Left lung (tissue), 4 donors: ENCODE measurements at regions not wholly inside any gene's neighbourhood (a gene's known extent, or its start where the extent isn't known, plus 50 kb on each side); places are given as distances from the start of the nearest gene placed in this dataset.

Source experiments
- ATAC-seq: fragments of 200-7000 bp; cut with Tn5 transposase; one replicate; pipeline ENCODE4 v1.9.1; 2020; ENCODE audit warnings: moderate library complexity
- DNase-seq, 4 donors: peaks; one replicate each; pipeline ENCODE4 v3.0.0-alpha.2; 2013 to 2020
- H3K27ac ChIP-seq, 2 donors: fragments of 200-600 bp; sonication (generic) in 1 of 2; one replicate each; pipeline versions ENCODE4 v1.5.0 to v1.8.0; 2020 to 2021
- H3K27me3 ChIP-seq, 2 donors: fragments of 200-600 bp; sonication (generic) in 1 of 2; one replicate each; pipeline versions ENCODE4 v1.5.0 to v1.8.0; 2020 to 2021
- H3K36me3 ChIP-seq, 2 donors: fragments of 200-600 bp; sonication (generic) in 1 of 2; one replicate each; pipeline versions ENCODE4 v1.5.0 to v1.8.0; 2020 to 2021
- H3K4me1 ChIP-seq, 2 donors: fragments of 200-600 bp; one replicate each; pipeline ENCODE4 v1.8.0; 2021
- H3K4me3 ChIP-seq, 2 donors: fragments of 200-600 bp; sonication (generic) in 1 of 2; one replicate each; pipeline versions ENCODE4 v1.5.0 to v1.8.0; 2020 to 2021; ENCODE audit warnings: mild to moderate bottlenecking in 1 of 2
- H3K9me3 ChIP-seq, 2 donors: fragments of 200-600 bp; sonication (generic) in 1 of 2; one replicate each; pipeline versions ENCODE4 v1.5.0 to v1.8.0; 2020 to 2021
- intact Hi-C, 2 donors: fragments of 100-400 bp; cut with DNase I; formaldehyde crosslinking; loops; one replicate each; pipeline versions ENCODE4 v1.11.2 to v1.14.2; 2022
- TF ChIP-seq, protein P1 (sequence below), 2 donors: fragments of 200-600 bp; sonication (generic) in 1 of 2; IDR thresholded peaks; one replicate each; pipeline versions ENCODE4 v1.5.0 to v1.8.0; 2021; ENCODE audit warnings: antibody characterized with exemption in 2 of 2
- donor health status: DM: no; HTN: yes; CAD: no.
- donor health status: DM: no; HTN: no; CAD: no.

- TF ChIP-seq, protein P1, sequence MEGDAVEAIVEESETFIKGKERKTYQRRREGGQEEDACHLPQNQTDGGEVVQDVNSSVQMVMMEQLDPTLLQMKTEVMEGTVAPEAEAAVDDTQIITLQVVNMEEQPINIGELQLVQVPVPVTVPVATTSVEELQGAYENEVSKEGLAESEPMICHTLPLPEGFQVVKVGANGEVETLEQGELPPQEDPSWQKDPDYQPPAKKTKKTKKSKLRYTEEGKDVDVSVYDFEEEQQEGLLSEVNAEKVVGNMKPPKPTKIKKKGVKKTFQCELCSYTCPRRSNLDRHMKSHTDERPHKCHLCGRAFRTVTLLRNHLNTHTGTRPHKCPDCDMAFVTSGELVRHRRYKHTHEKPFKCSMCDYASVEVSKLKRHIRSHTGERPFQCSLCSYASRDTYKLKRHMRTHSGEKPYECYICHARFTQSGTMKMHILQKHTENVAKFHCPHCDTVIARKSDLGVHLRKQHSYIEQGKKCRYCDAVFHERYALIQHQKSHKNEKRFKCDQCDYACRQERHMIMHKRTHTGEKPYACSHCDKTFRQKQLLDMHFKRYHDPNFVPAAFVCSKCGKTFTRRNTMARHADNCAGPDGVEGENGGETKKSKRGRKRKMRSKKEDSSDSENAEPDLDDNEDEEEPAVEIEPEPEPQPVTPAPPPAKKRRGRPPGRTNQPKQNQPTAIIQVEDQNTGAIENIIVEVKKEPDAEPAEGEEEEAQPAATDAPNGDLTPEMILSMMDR (IDR thresholded peaks at IDR 0.05) = no peak
- no peak overlapping the region for H3K27ac ChIP-seq
- H3K4me3 ChIP-seq = no peak overlapping the region
- ATAC-seq (no peak), DNase-seq (no peak)
- H3K36me3 ChIP-seq = no peaks in the 10 kb centered on the region
- intact Hi-C loops = no loop called here
- no peaks in the 10 kb centered on the region for H3K9me3 ChIP-seq
- H3K27me3 ChIP-seq = no peaks in the 10 kb centered on the region
- H3K4me1 ChIP-seq = no peaks in the 10 kb centered on the region
Observed at GRCh38 chr9:23426144-23426543, 399.9 kb downstream of the ELAVL2 start.

- H3K4me3 ChIP-seq = no peak overlapping the region
- H3K27ac ChIP-seq = no peak overlapping the region
- DNase-seq = no peak
- intact Hi-C loops = no loop called here
- H3K27me3 ChIP-seq = no peaks in the 10 kb centered on the region
- ATAC-seq = no peak
- no peaks in the 10 kb centered on the region for H3K36me3 ChIP-seq
- no peaks in the 10 kb centered on the region for H3K4me1 ChIP-seq
- peaks cover 0 to 4% of the 10 kb centered on the region in 2 donors for H3K9me3 ChIP-seq
- TF ChIP-seq, protein P1 (IDR thresholded peaks at IDR 0.05) = no peak
Observed at GRCh38 chr9:23431459-23431858, 394.6 kb downstream of the ELAVL2 start.

GRCh38 chr9:23434654-23435053 lies 391.4 kb downstream of the ELAVL2 start:
- ATAC-seq (no peak), DNase-seq (no peak)
- H3K27me3 ChIP-seq = no peaks in the 10 kb centered on the region
- no peak overlapping the region for H3K4me3 ChIP-seq
- intact Hi-C loops = no loop called here
- H3K27ac ChIP-seq = no peak overlapping the region
- H3K9me3 ChIP-seq = peaks cover 0 to 4% of the 10 kb centered on the region in 2 donors
- H3K36me3 ChIP-seq = no peaks in the 10 kb centered on the region
- TF ChIP-seq, protein P1 (IDR thresholded peaks at IDR 0.05) = no peak
- no peaks in the 10 kb centered on the region for H3K4me1 ChIP-seq

DNA sequence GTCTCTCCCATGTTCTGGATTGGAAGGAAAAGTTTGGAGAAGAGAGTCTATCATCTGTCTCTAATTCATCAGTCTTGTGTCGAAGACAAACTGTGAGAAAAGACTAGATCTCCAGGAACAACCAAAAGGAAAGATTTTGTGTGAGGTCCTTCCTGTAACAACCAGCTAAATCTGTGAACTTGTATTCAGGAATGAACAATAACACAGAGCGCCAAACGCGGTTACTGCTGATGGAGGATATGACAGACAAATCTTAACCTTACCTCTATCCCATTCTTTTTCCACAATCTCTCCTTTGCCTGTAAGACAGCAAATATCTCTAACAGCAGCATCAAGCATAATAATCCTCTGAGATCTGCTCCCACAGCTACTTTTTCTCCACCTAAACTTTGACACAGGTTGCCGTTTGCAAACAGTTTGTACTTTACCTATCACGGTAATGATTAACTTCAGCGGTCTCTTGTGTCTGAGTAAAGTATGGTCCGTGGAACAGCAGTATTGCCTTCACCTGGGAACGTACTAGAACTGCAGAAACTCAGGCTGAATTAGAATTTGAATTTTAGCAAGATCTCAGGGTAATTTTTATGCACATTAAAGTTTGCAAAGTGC lies 387.6 kb downstream of the ELAVL2 start:
- H3K4me1 ChIP-seq = no peaks in the 10 kb centered on the region
- DNase-seq (peak in 1 of 4 donors; percentile 5), ATAC-seq (no peak)
- H3K27ac ChIP-seq = no peak overlapping the region
- intact Hi-C loops = no loop called here
- H3K4me3 ChIP-seq = no peak overlapping the region
- TF ChIP-seq, protein P1 (IDR thresholded peaks at IDR 0.05) = no peak
- H3K27me3 ChIP-seq = no peaks in the 10 kb centered on the region
- peaks cover 0 to 4% of the 10 kb centered on the region in 2 donors for H3K9me3 ChIP-seq
- H3K36me3 ChIP-seq = no peaks in the 10 kb centered on the region

DNA sequence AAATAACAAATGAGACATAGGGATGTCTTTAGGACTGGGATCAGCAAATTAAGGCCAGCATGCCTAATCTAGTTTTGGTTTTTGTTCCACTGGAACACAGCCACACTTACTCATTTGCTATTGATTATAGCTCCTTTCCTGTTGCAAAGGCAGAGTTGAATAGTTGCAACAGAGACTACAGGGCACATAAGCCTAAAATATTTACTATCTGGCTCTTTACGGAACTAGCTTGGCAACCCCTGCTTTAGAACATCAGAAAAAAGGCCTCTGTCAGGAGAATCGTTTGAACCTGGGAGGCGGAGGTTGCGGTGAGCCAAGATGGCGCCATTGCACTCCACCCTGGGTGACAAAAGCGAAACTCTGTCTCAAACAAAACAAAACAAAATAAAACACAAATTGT lies 384.8 kb downstream of the ELAVL2 start:
- intact Hi-C loops = no loop called here

More for the DNA sequence above, 384.8 kb downstream of the ELAVL2 start:
- no peak for ATAC-seq
- Histone ChIP-seq H3K36me3 (no peaks in the 10 kb centered on the region), H3K4me1 (no peaks in the 10 kb centered on the region), H3K9me3 (no peaks in the 10 kb centered on the region), H3K27me3 (no peaks in the 10 kb centered on the region), H3K27ac (no peak overlapping the region), H3K4me3 (no peak overlapping the region)
- TF ChIP-seq, protein P1 (IDR thresholded peaks at IDR 0.05) = no peak
- DNase-seq = no peak
